Activated T-helper 2 cell treated with anti-CD3 and anti-CD28 coated beads, Interferon-gamma antibody, Interleukin-2, Interleukin-4, amounts not matched to agents 10 μg/mL and 5 μg/mL and 100 μg/mL, durations not matched to agents 14 hours and 24 hours and 36 hours (primary cell): ENCODE measurements at regions not wholly inside any gene's neighbourhood (a gene's known extent, or its start where the extent isn't known, plus 50 kb on each side); places are given as distances from the start of the nearest gene placed in this dataset.

ENCODE experiments used
- DNase-seq: peaks from one replicate; pipeline ENCODE4 v3.0.0; 2021; ENCODE audit warnings: low spot score
- H3K27ac Mint-ChIP-seq: one replicate; pipeline ENCODE4 v1.8.0; 2021; ENCODE audit warnings: mixed read lengths
- H3K27me3 Mint-ChIP-seq: one replicate; pipeline ENCODE4 v1.8.0; 2021; ENCODE audit warnings: low read depth, mixed read lengths
- H3K36me3 Mint-ChIP-seq: one replicate; pipeline ENCODE4 v1.8.0; 2021; ENCODE audit warnings: low read depth, mixed read lengths
- H3K4me1 Mint-ChIP-seq: one replicate; pipeline ENCODE4 v1.8.0; 2021; ENCODE audit warnings: low read depth, mixed read lengths
- H3K4me3 Mint-ChIP-seq: one replicate; pipeline ENCODE4 v1.8.0; 2021; ENCODE audit warnings: low read depth, mild to moderate bottlenecking, moderate library complexity, mixed read lengths
- H3K9me3 Mint-ChIP-seq: one replicate; pipeline ENCODE4 v1.8.0; 2021; ENCODE audit warnings: mixed read lengths
- intact Hi-C: fragments of 100-400 bp; cut with micrococcal nuclease; formaldehyde crosslinking; loops from one replicate; pipeline ENCODE4 v1.15.1; 2023

DNA sequence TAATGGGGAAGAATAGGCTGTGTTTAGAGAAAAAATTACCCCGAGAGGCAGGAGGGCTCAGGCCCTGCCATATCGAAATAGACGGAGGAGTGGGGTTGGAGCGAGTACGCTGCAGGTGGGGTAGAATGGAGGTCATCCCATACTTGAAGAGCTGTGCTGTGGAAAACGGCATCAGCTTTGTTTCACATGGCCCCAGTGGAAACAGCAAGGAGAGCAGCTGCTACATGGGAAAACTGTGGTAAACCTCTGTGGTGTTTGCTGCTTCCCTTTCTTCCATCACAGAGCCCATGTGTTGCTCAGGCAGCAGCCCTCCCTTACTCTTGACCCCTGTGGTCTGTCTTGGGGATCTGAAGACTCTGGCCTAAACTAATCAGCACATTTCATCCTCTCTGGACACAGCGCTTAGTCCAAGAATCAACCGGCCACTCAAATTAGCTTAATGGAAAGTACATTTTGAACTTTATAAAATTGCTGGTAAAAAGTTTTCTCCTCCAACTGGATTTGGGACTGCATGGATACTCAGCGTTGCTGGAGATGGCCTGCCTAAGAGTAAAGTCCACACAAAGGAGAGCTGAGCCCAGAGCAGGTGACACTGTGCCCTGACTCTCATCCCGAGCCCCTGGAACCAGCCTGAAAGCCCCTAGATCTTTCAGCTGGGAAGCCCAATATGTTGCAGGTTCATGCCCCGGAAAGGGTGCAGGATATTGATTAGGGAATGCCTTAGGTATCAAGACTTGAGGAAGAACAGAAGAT, 127.1 kb upstream of the GADD45A start:
- H3K4me1 Mint-ChIP-seq, result peaks cover 4% of the 10 kb centered on the region
- no peaks in the 10 kb centered on the region for H3K36me3 Mint-ChIP-seq
- no peaks in the 10 kb centered on the region for H3K9me3 Mint-ChIP-seq
- no peak overlapping the region for H3K27ac Mint-ChIP-seq
- intact Hi-C loops, result no loop called here
- no peak overlapping the region for H3K4me3 Mint-ChIP-seq
- H3K27me3 Mint-ChIP-seq, result peaks cover 4% of the 10 kb centered on the region
- no peak for DNase-seq

DNA sequence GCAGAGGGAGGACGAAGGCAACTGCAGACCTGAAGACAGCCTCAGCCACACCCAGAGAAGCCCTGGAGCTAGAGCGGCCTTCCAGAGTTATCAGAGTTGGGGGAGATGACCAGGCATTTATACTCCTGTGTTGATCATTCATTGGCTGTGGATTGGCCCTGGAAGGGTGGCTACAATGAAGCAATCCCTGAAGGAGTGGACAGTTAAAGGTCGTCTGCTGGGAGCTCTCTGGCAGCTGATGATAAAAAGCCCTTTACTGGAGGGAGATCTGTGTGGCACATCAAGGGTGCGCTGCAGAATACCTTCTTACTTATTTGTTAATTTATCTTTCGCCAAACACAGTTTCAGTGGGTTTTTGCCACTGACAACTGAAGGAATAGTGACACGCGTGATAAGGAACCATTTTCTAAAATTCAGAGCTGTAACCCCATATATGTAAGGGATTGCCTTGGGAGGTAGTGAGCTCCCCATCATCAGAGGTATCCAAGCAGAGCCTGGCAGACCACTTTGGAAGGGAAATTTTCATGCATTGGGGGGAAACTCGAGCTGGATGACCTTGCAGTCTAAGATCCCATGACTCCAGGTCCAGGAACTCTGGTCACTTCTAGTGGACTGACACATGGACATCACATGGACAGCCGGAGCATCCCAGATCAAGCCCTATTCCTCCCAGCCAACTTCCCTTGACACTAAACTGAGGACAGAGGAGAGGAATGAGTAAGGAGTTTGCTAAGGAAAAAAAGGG, 126.4 kb upstream of the GADD45A start:
- no peaks in the 10 kb centered on the region for H3K9me3 Mint-ChIP-seq
- intact Hi-C loops, result no loop called here

DNA sequence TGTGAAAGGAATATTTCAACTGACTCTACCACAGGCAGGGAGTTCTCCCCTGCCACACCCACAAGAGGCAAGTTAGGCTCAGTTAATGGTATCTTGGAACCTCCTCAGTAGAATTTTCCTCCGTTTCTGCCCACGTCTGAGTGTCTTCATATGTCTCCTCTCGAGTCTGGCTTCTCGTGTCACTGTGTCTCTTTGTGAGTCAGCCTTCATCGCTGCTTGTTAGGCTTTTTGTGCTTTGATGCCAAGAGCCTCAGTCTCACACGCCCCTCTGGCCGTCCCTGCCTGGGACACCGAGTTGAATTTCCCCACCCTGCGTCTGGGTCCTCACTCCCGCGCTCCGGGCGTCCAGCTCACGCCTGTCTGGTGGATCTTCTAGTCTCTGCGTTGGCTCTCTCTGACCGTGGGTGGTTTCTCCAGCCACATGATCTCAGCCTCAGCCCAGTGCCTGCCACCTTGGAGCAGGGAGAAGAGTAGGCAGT, 125.7 kb upstream of the GADD45A start:
- Mint-ChIP-seq H3K27ac (no peak overlapping the region), H3K4me1 (peaks cover 4% of the 10 kb centered on the region), H3K36me3 (no peaks in the 10 kb centered on the region), H3K9me3 (no peaks in the 10 kb centered on the region), H3K27me3 (peaks cover 4% of the 10 kb centered on the region), H3K4me3 (no peak overlapping the region)
- intact Hi-C loops, result no loop called here
- DNase-seq, result no peak

More for the DNA sequence above, 126.4 kb upstream of the GADD45A start:
- H3K4me1 Mint-ChIP-seq, result peaks cover 4% of the 10 kb centered on the region
- no peak overlapping the region for H3K27ac Mint-ChIP-seq
- no peak for DNase-seq
- no peak overlapping the region for H3K4me3 Mint-ChIP-seq
- H3K27me3 Mint-ChIP-seq, result peaks cover 4% of the 10 kb centered on the region
- H3K36me3 Mint-ChIP-seq, result no peaks in the 10 kb centered on the region

DNA sequence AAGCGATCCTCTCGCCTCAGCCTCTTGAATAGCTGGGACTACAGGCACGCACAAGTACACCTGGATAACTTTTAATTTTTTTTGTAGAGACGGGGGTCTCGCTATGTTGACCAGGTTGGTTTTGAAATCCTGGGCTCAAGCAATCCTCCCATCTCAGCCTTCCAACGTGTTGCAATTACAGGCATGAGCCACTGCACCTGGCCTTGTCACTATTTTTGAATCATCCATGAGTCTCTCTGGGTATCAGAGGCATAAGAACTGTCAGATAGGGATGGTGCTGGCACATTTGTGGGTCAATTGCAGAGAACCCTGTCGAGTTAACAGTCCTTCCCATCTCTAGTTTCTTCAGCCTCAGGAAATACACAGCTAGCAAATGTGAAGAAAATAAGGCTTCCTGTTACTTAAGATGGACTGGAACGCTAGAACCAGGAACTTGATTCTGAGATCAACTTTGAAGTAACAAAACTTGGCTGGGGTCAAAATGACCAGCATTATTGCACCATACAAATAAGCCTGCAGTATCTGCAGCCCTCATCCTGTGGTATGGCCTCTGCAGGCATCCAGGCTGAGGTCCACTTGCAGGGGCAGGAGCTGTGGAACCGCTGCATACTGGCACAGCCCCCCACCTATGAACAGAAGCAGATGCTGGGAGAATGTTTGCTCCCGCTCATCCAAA, 124.3 kb upstream of the GADD45A start:
- DNase-seq, result no peak
- H3K4me3 Mint-ChIP-seq, result no peak overlapping the region
- no peaks in the 10 kb centered on the region for H3K9me3 Mint-ChIP-seq
- H3K36me3 Mint-ChIP-seq, result no peaks in the 10 kb centered on the region
- intact Hi-C loops, result loop anchor here (1.0 kb wide), 2 partner anchors 125 to 200 kb away; partner anchors contain the start of gene GADD45A
- peaks cover 6% of the 10 kb centered on the region for H3K27me3 Mint-ChIP-seq
- H3K27ac Mint-ChIP-seq, result no peak overlapping the region
- H3K4me1 Mint-ChIP-seq, result peaks cover 4% of the 10 kb centered on the region

DNA sequence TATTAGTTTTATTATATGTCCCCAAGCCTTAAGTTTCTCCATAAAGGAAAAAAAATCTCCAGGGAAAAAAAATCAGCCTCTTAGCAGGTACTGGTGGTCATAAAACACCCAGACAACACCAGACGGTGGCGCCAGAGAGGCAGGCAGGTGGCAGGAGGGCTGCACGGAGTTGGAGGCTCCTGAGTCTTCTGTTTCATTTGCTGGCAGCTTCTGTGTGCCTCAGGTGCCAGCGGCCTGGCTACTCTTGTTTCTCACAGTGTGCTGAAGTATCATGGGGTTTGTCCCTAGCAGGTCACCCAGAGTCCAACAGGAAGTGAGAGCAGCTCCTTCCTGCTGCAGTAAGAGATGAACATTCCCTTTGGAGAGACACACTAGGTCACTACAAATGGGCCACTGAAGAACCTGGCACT, 123.3 kb upstream of the GADD45A start:
- Mint-ChIP-seq H3K9me3 (no peaks in the 10 kb centered on the region), H3K27ac (no peak overlapping the region), H3K4me3 (no peak overlapping the region), H3K27me3 (peaks cover 6% of the 10 kb centered on the region), H3K36me3 (no peaks in the 10 kb centered on the region), H3K4me1 (peaks cover 4% of the 10 kb centered on the region)
- peak; percentile 67 for DNase-seq
- intact Hi-C loops, result loop anchor here (1.0 kb wide), 2 partner anchors 124 to 199 kb away; partner anchors contain the start of gene GADD45A

DNA sequence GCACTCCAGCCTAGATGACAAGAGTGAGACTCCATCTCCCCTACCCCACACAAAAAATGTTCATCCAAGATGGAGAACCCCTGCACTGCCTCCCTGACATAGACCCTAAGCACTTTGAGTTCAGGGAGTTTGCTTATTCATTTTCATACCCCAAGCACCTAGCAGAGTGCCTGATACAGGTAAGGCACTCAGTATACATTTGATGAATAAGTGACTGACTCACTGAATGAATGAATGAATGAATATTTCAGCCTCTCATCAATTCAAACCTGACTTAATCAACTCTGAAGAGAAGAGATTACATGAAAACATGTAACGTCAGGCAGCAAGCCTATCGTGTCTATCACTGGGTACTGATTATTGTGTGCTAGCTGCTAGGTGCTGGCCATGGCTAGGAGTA, 121.3 kb upstream of the GADD45A start:
- intact Hi-C loops, result no loop called here
- H3K4me3 Mint-ChIP-seq, result no peak overlapping the region
- peaks cover 7% of the 10 kb centered on the region for H3K27me3 Mint-ChIP-seq
- H3K27ac Mint-ChIP-seq, result no peak overlapping the region
- peaks cover 4% of the 10 kb centered on the region for H3K4me1 Mint-ChIP-seq
- H3K36me3 Mint-ChIP-seq, result no peaks in the 10 kb centered on the region
- DNase-seq, result no peak
- H3K9me3 Mint-ChIP-seq, result no peaks in the 10 kb centered on the region

DNA sequence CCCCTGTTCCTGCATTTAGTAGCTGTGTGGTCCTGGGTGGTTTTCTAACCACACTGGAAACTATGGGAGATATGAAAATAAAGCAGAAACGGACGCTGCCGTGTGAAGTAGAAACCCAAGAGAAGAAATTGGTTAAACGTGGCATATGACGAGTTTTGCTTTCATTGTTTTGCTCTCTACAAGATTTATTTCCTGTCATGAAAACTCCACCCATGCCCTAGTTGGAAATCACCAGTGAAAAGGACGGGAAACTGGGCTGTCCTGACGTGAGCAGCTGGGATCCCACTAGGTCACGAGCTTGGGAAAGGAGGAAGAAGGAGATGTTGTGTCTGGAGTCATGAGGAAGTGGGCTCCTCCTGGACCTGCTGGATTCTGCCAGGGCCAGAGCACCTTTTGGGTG, 120.8 kb upstream of the GADD45A start:
- Mint-ChIP-seq H3K36me3 (no peaks in the 10 kb centered on the region), H3K9me3 (no peaks in the 10 kb centered on the region), H3K27ac (no peak overlapping the region), H3K27me3 (peaks cover 6% of the 10 kb centered on the region), H3K4me1 (peaks cover 4% of the 10 kb centered on the region), H3K4me3 (no peak overlapping the region)
- intact Hi-C loops, result no loop called here
- no peak for DNase-seq

DNA sequence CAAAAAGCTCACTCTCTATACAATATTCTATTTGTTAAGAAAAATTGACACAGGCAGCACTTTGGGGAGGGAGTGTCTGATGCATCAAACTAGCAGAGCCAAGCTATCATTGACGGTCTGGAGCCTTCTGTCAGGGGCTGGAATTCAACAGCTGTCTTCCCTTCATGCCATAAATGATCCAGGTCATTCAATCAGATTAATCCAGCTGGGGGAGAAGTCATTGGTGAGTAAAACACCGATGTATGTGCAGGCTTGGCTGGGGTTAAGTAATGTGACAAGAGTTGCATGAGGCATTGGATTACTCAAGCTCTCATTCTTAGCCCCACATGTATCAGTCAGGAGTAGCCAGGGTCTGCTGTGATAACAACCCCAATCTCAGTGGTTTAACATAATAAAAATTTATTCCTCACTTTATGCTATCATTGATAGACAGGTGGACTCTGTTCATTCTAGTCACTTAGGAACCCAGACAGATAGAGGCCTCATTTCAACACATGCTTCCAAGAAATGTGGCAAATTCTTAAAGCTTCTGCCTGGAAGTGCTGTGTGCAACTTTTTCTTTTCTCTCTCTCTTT, 118.1 kb upstream of the GADD45A start:
- no peak for DNase-seq
- Mint-ChIP-seq H3K27me3 (peaks cover 9% of the 10 kb centered on the region), H3K4me1 (no peaks in the 10 kb centered on the region), H3K27ac (no peak overlapping the region), H3K36me3 (no peaks in the 10 kb centered on the region), H3K9me3 (no peaks in the 10 kb centered on the region), H3K4me3 (no peak overlapping the region)
- intact Hi-C loops, result no loop called here

DNA sequence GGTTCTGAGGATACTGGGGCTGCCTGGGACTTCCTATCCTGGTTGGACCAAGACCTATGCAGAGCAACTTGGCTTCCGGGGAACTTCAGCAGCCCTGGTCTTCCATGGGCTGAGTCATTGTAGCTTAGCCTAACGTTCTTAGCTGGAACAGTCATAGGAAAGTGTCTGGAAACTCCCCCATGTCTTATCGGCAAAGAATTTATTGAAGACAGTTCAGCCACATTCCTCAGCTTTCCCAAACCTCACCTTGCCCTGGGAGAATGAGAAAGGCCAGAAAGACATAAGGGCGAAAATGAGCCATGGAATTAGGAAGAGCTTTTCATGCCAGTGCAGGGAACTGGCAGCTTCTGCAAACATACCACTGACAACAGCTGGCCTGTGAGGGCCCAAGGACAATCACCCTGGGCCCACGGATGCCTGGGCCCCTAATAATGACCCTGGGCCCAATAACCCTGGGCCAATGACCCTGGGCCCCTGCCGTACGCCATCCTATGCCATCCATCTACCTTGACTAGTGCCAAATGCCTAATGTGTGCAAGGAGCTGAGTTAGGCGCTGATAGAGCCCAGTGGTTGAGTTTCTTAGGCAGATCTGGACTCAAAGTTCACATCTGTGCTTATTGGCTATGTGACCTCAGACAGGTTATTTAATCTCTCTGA, 114.4 kb upstream of the GADD45A start:
- no peaks in the 10 kb centered on the region for H3K4me1 Mint-ChIP-seq
- intact Hi-C loops, result no loop called here

DNA sequence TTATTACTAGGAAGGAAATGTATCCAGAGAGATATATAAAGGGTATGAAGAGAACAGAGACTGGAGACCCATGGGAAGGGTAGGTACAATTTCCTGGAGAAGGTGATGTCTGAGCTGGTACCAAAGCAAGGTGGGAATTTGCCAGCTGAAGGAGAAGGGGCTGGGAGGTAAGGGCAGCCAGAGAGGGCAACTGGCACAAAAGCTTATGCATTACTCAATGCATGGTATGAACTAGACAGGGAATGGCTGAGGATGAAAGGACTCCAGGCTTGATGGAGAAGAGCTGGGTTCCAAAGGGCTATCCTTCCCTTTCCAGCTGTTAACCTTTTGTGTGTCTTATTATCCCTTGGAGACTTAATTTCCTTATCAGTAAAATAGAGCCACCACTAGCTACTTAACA, 113.6 kb upstream of the GADD45A start:
- H3K4me1 Mint-ChIP-seq, result no peaks in the 10 kb centered on the region
- no peaks in the 10 kb centered on the region for H3K36me3 Mint-ChIP-seq
- peaks cover 8% of the 10 kb centered on the region for H3K27me3 Mint-ChIP-seq
- intact Hi-C loops, result no loop called here
- no peaks in the 10 kb centered on the region for H3K9me3 Mint-ChIP-seq
- no peak overlapping the region for H3K4me3 Mint-ChIP-seq
- no peak for DNase-seq
- H3K27ac Mint-ChIP-seq, result no peak overlapping the region

More for the DNA sequence above, 114.4 kb upstream of the GADD45A start:
- peaks cover 9% of the 10 kb centered on the region for H3K27me3 Mint-ChIP-seq
- no peak for DNase-seq
- no peaks in the 10 kb centered on the region for H3K9me3 Mint-ChIP-seq
- H3K36me3 Mint-ChIP-seq, result no peaks in the 10 kb centered on the region
- H3K4me3 Mint-ChIP-seq, result no peak overlapping the region
- no peak overlapping the region for H3K27ac Mint-ChIP-seq

DNA sequence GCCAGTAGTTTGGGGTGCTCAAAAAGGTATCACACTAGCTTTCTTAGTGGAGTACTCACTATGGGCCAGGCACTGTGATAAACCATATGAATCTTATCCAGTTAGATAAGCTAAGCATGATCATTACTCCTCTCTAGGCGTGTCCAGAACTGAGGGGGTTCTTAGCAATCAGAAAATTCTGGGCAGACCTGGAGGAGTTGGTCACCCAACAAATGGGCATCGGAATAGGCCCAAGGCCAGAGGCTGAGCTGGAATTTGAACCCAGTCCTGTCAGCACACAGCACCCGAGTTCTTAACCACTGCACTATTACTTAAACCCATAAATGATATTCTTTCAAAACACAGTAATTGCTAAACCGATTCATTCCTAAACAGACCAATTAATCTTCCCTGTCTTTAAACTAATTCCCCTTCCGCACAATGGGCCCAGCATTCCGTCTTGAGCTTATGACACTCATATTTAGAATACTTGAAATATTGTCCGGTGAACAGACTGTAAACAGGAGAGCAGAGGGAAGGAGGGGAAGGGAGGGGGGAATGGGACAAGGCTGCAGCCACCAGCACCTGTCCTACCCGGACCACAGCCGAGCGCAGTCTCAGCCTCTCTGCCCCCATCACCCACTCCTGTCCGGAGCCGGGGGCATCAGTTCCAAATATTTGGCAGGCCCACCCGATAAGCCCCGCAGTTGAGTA, 113.0 kb upstream of the GADD45A start:
- Mint-ChIP-seq H3K4me1 (no peaks in the 10 kb centered on the region), H3K9me3 (no peaks in the 10 kb centered on the region), H3K27me3 (peaks cover 8% of the 10 kb centered on the region), H3K36me3 (no peaks in the 10 kb centered on the region), H3K4me3 (no peak overlapping the region), H3K27ac (no peak overlapping the region)
- DNase-seq, result no peak
- intact Hi-C loops, result no loop called here
